ENCODE measurements at regions not wholly inside any gene's neighbourhood (a gene's known extent, or its start where the extent isn't known, plus 50 kb on each side); places are given as distances from the start of the nearest gene placed in this dataset.

GRCh38 chr13:27004326-27004725 lies 167.3 kb downstream of the USP12 start:
- TF ChIP-seq POLR2A (IDR thresholded peaks at IDR 0.05; ENCODE audit: low read depth, low read length): no peak
- TF ChIP-seq POLR2AphosphoS5 (IDR thresholded peaks at IDR 0.05; ENCODE audit: low read depth, low read length): no peak
- TF ChIP-seq TAF1 (IDR thresholded peaks at IDR 0.05; ENCODE audit: low read depth, low read length): no peak
- no peak for TF ChIP-seq SPI1 (IDR thresholded peaks at IDR 0.05; ENCODE audit: low read depth, low read length)
- no peak for TF ChIP-seq POU2F2 (IDR thresholded peaks at IDR 0.05; ENCODE audit: low read depth, low read length)
- TF ChIP-seq PAX5 (IDR thresholded peaks at IDR 0.05; ENCODE audit: insufficient read depth, low read length, severe bottlenecking): no peak
